Central memory CD8-positive, alpha-beta T cell (primary cell): ENCODE measurements at regions not wholly inside any gene's neighbourhood (a gene's known extent, or its start where the extent isn't known, plus 50 kb on each side); places are given as distances from the start of the nearest gene placed in this dataset.

ENCODE experiments used
- ATAC-seq: fragments of 150-1000 bp; cut with Tn5 transposase; replicated peaks from 2 replicates; pipeline ENCODE4 v1.10.0; 2022; ENCODE audit warnings: mild to moderate bottlenecking, moderate FRiP score, moderate number of reproducible peaks; ENCODE audit not compliant: poor library complexity, severe bottlenecking; ENCODE audit errors: extremely low read depth
- DNase-seq, 2 donors: peaks; one replicate each; pipeline ENCODE4 v3.0.0; 2021; ENCODE audit warnings: low spot score in 2 of 2
- H3K27ac Mint-ChIP-seq: one replicate; pipeline ENCODE4 v1.8.0; 2022; ENCODE audit warnings: low read depth, mild to moderate bottlenecking, moderate library complexity, mixed read lengths
- H3K27me3 Mint-ChIP-seq: one replicate; pipeline ENCODE4 v1.8.0; 2022; ENCODE audit warnings: mixed read lengths
- H3K36me3 Mint-ChIP-seq: one replicate; pipeline ENCODE4 v1.8.0; 2022; ENCODE audit warnings: mild to moderate bottlenecking, moderate library complexity, mixed read lengths; ENCODE audit not compliant: insufficient read depth
- H3K4me1 Mint-ChIP-seq: one replicate; pipeline ENCODE4 v1.8.0; 2022; ENCODE audit warnings: mixed read lengths
- H3K4me3 Mint-ChIP-seq: one replicate; pipeline ENCODE4 v1.8.0; 2022; ENCODE audit warnings: mild to moderate bottlenecking, moderate library complexity, mixed read lengths
- H3K9me3 Mint-ChIP-seq: one replicate; pipeline ENCODE4 v1.8.0; 2022; ENCODE audit warnings: mixed read lengths

GRCh38 chr5:156015137-156015536 is 311.8 kb upstream of the SGCD start:
- ATAC-seq: no peak
- H3K27me3 Mint-ChIP-seq: peaks cover 8% of the 10 kb centered on the region
- H3K9me3 Mint-ChIP-seq: no peaks in the 10 kb centered on the region
- no peaks in the 10 kb centered on the region for H3K36me3 Mint-ChIP-seq
- H3K4me1 Mint-ChIP-seq: peaks cover 5% of the 10 kb centered on the region
- H3K27ac Mint-ChIP-seq: no peak overlapping the region
- DNase-seq: no peak
- no peak overlapping the region for H3K4me3 Mint-ChIP-seq

DNA sequence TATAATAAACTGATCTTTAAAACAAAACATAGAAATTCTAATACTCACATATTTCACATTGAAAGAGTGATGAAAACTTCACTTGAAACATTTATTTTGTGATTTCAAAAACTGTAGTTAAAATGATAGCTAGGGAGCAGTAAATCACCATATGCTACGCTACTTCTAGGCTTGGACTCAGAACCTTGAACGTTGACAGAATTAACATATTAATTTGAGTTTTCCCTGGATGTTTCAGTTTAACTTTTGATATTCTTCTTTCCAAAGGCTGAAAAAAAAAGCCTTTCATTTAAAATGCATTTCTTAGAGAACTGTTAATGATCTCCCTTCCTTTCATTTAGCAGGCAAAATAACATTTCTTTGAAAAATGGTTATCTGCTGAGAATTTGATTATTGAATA is 307.8 kb upstream of the SGCD start:
- Mint-ChIP-seq H3K9me3 (no peaks in the 10 kb centered on the region), H3K27ac (no peak overlapping the region), H3K4me3 (no peak overlapping the region), H3K36me3 (no peaks in the 10 kb centered on the region), H3K4me1 (peaks cover 15% of the 10 kb centered on the region), H3K27me3 (peaks cover 18% of the 10 kb centered on the region)
- ATAC-seq (no peak), DNase-seq (no peak)

DNA sequence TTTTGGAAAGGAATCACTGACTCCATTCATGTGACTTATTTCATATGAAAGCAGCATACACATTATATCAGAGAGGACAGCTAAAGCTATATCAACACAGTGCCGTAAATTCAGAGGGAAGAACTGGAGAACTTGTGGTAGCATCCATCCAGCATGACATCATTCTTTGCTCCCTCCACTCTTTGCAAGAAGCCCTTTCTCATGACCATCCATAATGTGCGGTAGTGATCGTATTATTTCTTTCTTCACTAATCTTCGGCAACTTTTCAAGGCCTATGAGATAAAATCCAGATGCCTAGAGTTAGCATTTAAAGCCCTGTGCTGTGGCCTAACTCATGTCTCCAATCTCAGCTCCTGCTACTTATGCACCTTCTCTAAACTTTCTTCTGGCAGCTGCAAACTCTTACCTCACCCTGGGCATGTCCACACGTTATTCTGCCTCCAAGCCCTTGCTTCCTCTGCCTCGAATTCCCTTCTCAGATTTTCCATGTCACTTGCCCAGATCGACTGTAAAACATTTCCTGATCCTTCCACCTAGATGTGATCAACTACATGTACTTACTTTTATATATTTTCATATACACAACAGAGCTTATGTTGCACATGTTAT is 307.3 kb upstream of the SGCD start:
- DNase-seq (no peak), ATAC-seq (no peak)
- Mint-ChIP-seq H3K4me1 (peaks cover 15% of the 10 kb centered on the region), H3K4me3 (no peak overlapping the region), H3K27me3 (peaks cover 18% of the 10 kb centered on the region), H3K27ac (no peak overlapping the region), H3K9me3 (no peaks in the 10 kb centered on the region), H3K36me3 (no peaks in the 10 kb centered on the region)

DNA sequence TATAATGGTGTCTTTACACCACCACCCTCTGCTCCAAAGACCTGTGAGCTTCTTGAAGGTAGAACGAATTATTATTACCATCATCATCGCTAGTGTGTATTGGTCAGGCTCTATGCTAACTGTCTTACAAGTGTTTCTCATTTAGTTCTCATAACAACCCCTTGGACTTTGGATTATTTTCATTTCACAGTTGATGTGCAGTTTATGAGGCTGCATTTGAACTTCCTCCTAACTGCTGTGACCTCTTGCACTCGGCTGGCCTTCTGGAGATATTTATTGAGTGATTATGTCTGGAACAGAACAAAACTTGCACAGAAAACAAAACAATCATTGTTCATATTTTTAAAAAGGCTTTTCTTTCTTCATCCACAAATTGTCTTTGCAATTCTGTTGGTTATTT is 306.3 kb upstream of the SGCD start:
- H3K27ac Mint-ChIP-seq: no peak overlapping the region
- no peak overlapping the region for H3K4me3 Mint-ChIP-seq
- peaks cover 18% of the 10 kb centered on the region for H3K27me3 Mint-ChIP-seq
- peaks cover 15% of the 10 kb centered on the region for H3K4me1 Mint-ChIP-seq
- ATAC-seq: no peak
- no peaks in the 10 kb centered on the region for H3K9me3 Mint-ChIP-seq
- no peak for DNase-seq
- H3K36me3 Mint-ChIP-seq: no peaks in the 10 kb centered on the region

DNA sequence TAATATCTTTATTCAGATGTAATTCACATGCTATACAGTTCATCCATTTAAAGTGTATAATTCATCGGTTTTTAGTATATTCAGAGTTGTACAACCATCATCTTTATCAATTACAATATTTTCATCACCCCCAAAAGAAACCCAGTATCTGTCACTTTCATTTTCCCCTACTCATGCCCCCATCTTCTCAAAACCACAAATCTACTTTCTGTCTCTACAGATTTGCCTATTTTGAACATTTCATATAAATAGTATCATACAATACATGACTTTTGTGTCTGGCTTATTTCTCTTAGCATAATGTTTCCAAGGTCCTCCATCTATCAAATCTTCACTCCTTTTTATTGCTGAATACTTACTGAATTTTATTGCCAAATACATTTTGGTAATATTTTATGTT is 305.1 kb upstream of the SGCD start:
- Mint-ChIP-seq H3K36me3 (no peaks in the 10 kb centered on the region), H3K4me3 (no peak overlapping the region), H3K9me3 (no peaks in the 10 kb centered on the region), H3K27ac (no peak overlapping the region), H3K4me1 (peaks cover 15% of the 10 kb centered on the region), H3K27me3 (peaks cover 18% of the 10 kb centered on the region)
- ATAC-seq (no peak), DNase-seq (no peak)

- H3K9me3 Mint-ChIP-seq: no peaks in the 10 kb centered on the region
- peaks cover 10% of the 10 kb centered on the region for H3K4me1 Mint-ChIP-seq
- DNase-seq (no peak), ATAC-seq (no peak)
- no peak overlapping the region for H3K4me3 Mint-ChIP-seq
- H3K36me3 Mint-ChIP-seq: no peaks in the 10 kb centered on the region
- H3K27me3 Mint-ChIP-seq: peaks cover 8% of the 10 kb centered on the region
- no peak overlapping the region for H3K27ac Mint-ChIP-seq
Measured at GRCh38 chr5:156025656-156026055, 301.3 kb upstream of the SGCD start.

- Mint-ChIP-seq H3K36me3 (no peaks in the 10 kb centered on the region), H3K27ac (no peak overlapping the region), H3K9me3 (no peaks in the 10 kb centered on the region), H3K27me3 (no peaks in the 10 kb centered on the region), H3K4me1 (no peaks in the 10 kb centered on the region), H3K4me3 (no peak overlapping the region)
- DNase-seq (no peak), ATAC-seq (no peak)
Measured at GRCh38 chr5:156031181-156031580, 295.8 kb upstream of the SGCD start.

DNA sequence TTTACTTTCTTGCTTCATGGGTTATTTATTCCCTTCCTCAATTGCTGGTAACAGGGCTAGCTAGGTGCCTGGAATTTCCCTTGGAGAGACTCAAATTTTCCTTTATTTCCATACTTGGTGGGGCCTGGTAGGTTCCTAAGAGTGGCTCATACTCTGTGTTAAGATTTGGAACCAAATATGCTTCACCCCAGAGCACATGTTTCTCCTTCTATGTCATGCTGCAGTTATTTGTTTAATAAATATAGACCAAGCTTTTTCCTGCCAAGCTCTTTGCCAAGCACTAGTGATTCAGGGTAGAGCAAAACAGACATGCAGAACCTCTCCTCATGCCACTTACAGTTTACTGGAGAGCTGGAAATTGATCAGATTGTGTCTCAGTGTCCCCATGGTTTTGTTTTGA is 290.3 kb upstream of the SGCD start:
- ATAC-seq (no peak), DNase-seq (no peak)
- Mint-ChIP-seq H3K27ac (no peak overlapping the region), H3K9me3 (no peaks in the 10 kb centered on the region), H3K4me3 (no peak overlapping the region), H3K4me1 (no peaks in the 10 kb centered on the region), H3K27me3 (no peaks in the 10 kb centered on the region), H3K36me3 (no peaks in the 10 kb centered on the region)

DNA sequence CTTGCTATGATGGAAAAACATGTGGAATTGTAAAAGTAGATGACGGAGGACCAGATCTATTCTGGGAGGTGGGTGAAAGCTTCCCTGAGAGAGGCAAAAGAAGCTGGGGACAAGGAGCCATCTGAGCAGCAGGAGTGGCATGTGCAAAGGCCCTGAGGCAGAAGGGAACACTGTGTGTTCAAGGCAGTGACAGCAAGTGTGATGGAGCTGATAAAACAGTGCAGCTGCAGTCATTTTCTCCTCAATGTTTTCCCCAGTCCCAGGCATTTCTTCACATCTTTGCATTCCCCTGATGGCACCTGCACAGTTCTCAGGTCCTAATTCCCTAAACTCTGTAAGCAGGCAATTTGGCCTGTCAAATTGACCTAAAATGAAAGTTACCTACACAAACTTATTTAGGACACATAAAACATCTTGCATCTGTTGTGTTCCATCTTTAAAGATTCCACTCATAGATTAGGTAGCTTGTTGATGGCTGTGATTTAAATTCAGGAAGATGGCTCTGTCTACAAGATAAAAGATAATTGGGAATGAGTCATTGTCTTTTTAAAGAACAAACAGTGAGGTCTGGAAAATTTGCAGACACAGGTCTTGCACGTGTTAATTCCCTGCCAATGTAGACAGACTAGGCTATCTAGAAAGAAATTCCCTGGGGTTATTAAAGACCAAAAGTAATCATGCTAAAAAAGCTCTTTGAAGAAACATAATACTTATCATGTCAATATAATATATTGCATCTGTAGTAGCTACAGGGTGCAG is 289.6 kb upstream of the SGCD start:
- Mint-ChIP-seq H3K9me3 (no peaks in the 10 kb centered on the region), H3K27me3 (no peaks in the 10 kb centered on the region), H3K27ac (no peak overlapping the region), H3K4me3 (no peak overlapping the region), H3K36me3 (no peaks in the 10 kb centered on the region), H3K4me1 (no peaks in the 10 kb centered on the region)
- DNase-seq (no peak), ATAC-seq (no peak)

GRCh38 chr5:156042726-156043125 is 284.2 kb upstream of the SGCD start:
- no peaks in the 10 kb centered on the region for H3K36me3 Mint-ChIP-seq
- ATAC-seq (no peak), DNase-seq (no peak)
- H3K4me3 Mint-ChIP-seq: no peak overlapping the region
- no peaks in the 10 kb centered on the region for H3K27me3 Mint-ChIP-seq
- H3K9me3 Mint-ChIP-seq: no peaks in the 10 kb centered on the region
- no peak overlapping the region for H3K27ac Mint-ChIP-seq
- no peaks in the 10 kb centered on the region for H3K4me1 Mint-ChIP-seq

DNA sequence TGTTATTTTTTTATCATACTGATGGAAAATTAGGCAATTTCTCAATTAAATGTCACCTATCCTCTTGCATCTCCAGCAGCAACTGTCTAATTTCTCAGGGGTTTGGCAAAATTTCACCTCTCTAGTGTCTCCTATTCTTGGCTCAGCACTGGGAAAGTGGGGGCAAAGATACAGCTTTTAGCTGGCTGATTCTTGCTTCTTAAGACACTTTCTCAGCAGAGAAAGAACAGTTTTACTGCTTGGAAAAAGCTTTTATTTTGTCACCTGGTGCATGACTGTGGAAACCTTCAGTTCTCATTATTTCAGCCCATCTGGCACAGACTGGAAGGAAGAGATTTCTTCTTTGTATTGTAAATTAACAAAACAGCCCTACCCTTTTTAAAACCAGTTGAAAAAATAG is 283.6 kb upstream of the SGCD start:
- Mint-ChIP-seq H3K27ac (no peak overlapping the region), H3K9me3 (no peaks in the 10 kb centered on the region), H3K4me3 (no peak overlapping the region), H3K27me3 (no peaks in the 10 kb centered on the region), H3K36me3 (no peaks in the 10 kb centered on the region), H3K4me1 (no peaks in the 10 kb centered on the region)
- ATAC-seq (no peak), DNase-seq (no peak)

DNA sequence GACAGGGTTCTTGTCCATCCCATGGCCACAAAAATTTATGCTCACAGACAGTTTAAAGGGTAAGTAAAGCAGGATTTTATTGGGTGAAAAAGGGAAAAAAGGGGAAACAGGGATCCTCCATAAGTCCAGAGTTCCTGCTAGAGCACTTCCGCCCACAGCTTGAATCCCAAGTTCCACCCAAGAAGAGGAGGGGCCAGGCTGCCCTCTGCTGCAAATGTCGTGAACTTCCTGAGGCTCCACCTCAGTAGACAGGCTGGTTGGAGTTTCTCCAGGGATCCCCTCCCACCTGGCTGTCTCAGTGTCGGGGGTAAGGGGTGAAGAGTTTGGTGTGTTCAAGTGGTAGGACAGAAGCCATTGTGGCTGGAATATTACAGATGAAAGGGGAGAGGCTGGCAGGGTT is 275.0 kb upstream of the SGCD start:
- Mint-ChIP-seq H3K36me3 (no peaks in the 10 kb centered on the region), H3K27me3 (no peaks in the 10 kb centered on the region), H3K9me3 (peaks cover 4% of the 10 kb centered on the region), H3K4me1 (no peaks in the 10 kb centered on the region), H3K4me3 (no peak overlapping the region), H3K27ac (no peak overlapping the region)
- ATAC-seq (no peak), DNase-seq (no peak)

GRCh38 chr5:156052656-156053055 is 274.3 kb upstream of the SGCD start:
- Mint-ChIP-seq H3K27me3 (no peaks in the 10 kb centered on the region), H3K27ac (no peak overlapping the region), H3K4me1 (no peaks in the 10 kb centered on the region), H3K9me3 (peaks cover 4% of the 10 kb centered on the region), H3K4me3 (no peak overlapping the region), H3K36me3 (no peaks in the 10 kb centered on the region)
- no peak for ATAC-seq
- DNase-seq: no peak
